Prostate gland (tissue), 2 donors: ENCODE measurements at regions not wholly inside any gene's neighbourhood (a gene's known extent, or its start where the extent isn't known, plus 50 kb on each side); places are given as distances from the start of the nearest gene placed in this dataset.

Source experiments
- CTCF ChIP-seq, 4 experiments: fragments of 200-600 bp in 2 of 4; fragments of 450-650 bp in 2 of 4; sonication (generic) in 2 of 4; IDR thresholded peaks; 1 replicate in 3 of 4; 2 replicates in 1 of 4; pipeline ENCODE4 v1.5.1; 2016 to 2019; ENCODE audit warnings: antibody characterized with exemption in 4 of 4, mild to moderate bottlenecking in 2 of 4, moderate library complexity in 2 of 4
- POLR2AphosphoS5 ChIP-seq: sonication (generic); formaldehyde crosslinking; IDR thresholded peaks from one replicate; pipeline ENCODE4 v1.6.1; 2017; ENCODE audit warnings: antibody characterized with exemption

DNA sequence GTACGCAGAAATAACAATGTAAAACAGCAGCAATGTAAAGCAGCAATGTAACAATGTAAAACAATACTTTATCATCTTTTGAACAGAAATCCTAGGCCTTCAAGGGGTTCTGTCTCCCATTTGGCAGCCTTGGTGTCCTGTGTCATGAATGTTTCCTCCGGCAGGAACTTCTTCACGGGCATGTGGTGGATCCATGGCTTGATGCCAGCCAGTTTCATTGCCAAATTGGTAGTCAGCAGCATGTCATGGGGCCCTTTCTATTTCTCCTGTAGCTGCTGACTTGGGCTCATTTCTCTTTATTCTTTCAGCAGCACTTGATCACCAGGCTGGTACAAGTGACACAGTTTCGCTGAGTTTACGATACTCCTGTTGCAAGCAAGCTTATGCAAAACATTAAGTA is 275.3 kb downstream of the HTR1A start:
- no peak for TF ChIP-seq CTCF (IDR thresholded peaks at IDR 0.05)
- TF ChIP-seq POLR2AphosphoS5 = no peak
